Activated CD8-positive, alpha-beta memory T cell treated with anti-CD3 and anti-CD28 coated beads, Interleukin-2, amount 50 U/mL, for 4 hours (primary cell): ENCODE measurements at regions not wholly inside any gene's neighbourhood (a gene's known extent, or its start where the extent isn't known, plus 50 kb on each side); places are given as distances from the start of the nearest gene placed in this dataset.
"Not testable (repeated sequence)": the region's sequence is repeated elsewhere in the genome, so short reads cannot be mapped to it uniquely, and the experiment has no call there.

Experiments
- DNase-seq: peaks from one replicate; pipeline ENCODE4 v3.0.0-alpha.2; 2020

GRCh38 chr3:140752499-140752898, 74.6 kb downstream of the TRIM42 start:
- DNase-seq, result no peak

DNA sequence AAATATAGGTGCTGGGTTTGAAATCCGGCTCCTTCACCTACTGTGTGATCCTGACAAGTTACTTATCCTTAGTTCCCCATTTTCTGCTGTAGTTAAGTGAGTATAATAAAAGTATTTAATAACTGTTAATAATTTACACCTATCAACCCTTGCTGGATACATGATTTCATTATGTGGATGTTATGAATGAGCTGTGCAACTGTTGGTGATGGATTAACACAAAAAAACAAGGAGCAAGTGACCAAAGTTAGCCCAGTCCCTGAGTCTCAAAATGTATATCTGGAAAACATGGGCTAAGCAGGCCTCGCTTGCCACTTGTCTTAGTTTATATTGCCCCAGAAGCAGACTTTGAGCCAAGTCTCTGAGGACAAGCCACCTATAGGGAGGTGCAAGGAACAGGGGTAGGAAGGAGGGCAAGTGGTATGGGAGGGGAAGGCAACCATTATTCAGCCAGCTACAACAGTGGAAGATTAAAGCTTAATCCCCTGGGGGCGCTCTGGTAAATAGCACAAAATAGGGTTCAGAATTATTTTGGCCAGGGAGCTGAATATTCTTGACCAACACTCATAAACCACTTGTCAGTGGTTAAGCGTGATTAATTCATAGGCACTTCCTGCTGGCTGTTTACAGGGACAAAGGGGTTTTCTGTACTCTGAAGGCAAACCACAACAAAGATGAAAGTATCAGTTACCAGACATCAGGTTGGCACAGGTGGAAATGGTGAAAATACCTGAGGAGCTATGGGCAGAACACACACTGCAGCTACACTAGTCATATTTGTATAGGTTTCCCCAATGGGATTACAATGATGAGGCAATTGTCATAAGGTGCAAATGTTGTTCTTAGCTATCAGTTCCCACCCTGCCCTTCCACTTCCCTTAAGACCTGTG, 76.2 kb downstream of the TRIM42 start:
- DNase-seq, result no peak

DNA sequence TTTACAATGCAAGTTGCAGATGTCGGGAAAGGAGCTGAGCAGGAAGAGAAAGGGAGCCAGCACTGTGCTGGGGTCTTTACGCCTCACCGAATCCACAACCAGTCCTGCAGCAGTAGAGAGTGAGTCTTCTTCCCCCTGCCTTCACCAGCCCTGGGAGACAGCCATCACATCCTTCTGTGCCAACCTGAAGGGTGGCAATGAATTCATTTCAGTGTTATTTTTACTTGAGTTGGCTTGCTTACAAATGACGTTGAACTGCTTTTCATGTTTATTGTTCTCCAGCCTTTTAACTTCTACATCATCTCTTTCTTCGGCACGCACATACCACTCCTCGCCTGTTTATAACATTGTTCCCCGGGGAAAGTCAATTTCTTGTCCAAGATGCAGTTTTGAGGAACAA, 77.1 kb downstream of the TRIM42 start:
- DNase-seq, result no peak

DNA sequence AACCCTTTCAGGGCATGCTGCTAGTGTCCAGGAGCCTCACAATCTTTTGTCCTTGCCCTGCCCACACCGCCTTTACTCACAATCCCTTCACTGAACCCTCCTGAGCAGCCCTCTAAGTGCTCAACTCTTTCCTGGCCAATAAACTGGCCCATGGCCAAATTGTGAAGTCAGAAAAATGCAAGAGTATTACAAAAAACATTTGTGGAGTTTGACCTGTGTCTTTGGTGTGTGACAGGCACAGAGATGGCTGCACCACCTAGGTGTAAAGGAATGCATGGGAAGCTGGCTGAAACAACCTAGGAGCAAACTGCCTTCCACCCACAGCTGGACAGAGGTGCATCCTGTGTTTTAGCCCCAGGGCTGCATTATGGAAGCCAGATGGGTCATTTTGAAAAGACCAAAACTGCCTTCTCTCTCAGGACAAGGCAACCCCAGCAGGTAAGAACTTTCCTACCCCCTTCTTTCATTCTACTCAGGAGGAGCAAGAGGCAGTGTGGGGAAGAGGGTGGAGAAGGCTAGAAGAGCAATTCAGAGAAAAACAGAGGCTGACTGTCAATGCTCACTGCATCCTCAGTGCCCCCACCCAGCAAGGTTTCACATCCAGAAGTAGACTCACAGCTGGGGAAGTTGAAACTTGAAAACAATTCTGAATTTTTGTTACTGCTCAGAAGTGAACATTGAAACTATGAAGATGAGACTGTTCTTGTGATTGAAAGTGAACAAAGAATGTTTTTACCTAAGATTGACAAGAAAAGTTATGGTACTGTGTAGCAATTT, 78.6 kb downstream of the TRIM42 start:
- no peak for DNase-seq

GRCh38 chr3:140758791-140759444, 81.1 kb downstream of the TRIM42 start:
- DNase-seq, result no peak

GRCh38 chr3:140760324-140761075, 82.6 kb downstream of the TRIM42 start:
- DNase-seq, result no peak

GRCh38 chr3:140761076-140761639, 83.3 kb downstream of the TRIM42 start:
- DNase-seq, result no peak

GRCh38 chr3:140762746-140763145, 84.9 kb downstream of the TRIM42 start:
- no peak for DNase-seq

- no peak for DNase-seq
Observed at GRCh38 chr3:140763532-140763931, 85.7 kb downstream of the TRIM42 start.

- DNase-seq, result no peak
Observed at GRCh38 chr3:140765246-140765645, 87.4 kb downstream of the TRIM42 start.

DNA sequence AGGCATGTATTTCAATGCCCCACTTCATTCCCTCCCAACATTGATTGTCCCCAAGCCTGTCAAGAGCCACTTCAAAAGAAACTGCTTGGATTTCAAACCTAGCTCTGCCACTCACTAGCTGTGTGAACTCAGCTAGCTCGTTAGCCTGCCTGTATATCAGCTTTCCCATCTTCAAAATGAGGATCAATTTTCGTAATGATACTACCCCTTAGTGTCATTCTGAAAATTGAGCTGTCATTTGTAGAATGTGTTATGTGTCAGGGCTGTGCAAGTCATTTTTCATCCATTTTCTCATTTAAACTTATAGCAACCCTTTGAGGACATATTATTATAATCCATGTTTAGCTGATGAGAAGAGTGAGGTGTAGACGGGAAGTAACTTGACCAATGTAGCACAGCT, 88.6 kb downstream of the TRIM42 start:
- DNase-seq, result no peak

GRCh38 chr3:140767566-140767965, 89.7 kb downstream of the TRIM42 start:
- no peak for DNase-seq

DNA sequence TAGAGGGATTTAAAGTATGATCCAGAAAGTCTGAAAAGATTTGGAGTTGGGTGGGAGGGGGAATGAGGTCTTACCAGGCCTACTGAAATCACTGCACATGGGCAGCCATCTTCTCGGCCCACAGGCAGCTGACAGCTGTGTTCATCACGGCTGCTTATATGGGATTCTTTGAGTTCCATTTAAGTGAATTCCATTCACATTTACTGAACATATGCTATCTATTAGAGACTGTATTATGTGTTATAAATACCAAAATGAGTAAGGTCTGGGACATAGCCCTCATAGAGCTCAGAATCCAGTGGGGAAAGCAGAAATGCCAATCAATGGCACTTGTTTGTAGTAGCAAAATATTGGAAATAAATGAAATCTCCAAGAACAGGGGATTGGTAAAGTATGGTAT, 91.1 kb downstream of the TRIM42 start:
- DNase-seq, result no peak

- no peak for DNase-seq
Observed at GRCh38 chr3:140769951-140770350, 92.1 kb downstream of the TRIM42 start.

DNA sequence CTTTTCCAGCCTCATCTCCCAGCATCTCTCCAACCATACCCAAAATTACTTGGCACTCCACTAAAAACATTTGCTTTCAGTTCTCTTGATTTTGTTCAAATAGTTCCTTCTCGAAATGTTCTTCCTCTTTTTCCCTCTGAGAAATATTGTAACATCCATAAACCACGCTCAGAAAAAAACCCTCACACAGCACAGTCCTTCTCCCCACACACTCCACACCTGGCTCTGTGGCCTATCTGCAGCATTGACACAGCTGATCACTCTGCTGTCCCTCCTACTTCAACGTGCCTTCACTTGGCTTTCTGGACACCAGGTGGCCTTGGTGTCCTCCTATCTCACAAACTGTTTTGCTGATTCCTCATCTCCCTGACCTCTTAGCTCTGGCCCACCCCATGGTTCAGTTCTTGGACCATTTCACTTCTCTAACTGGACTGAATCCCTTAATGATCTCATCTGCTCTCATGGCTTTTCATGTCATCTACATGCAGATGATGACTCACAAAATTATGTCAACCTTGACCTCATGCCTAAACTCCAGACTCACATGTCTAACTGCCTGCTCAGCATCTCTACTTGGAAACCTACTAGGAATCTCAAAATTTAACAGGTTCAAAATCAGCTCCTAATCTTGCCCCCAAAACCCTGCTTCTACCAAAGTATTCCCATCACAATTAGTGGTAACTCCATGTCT, 93.3 kb downstream of the TRIM42 start:
- no peak for DNase-seq

DNA sequence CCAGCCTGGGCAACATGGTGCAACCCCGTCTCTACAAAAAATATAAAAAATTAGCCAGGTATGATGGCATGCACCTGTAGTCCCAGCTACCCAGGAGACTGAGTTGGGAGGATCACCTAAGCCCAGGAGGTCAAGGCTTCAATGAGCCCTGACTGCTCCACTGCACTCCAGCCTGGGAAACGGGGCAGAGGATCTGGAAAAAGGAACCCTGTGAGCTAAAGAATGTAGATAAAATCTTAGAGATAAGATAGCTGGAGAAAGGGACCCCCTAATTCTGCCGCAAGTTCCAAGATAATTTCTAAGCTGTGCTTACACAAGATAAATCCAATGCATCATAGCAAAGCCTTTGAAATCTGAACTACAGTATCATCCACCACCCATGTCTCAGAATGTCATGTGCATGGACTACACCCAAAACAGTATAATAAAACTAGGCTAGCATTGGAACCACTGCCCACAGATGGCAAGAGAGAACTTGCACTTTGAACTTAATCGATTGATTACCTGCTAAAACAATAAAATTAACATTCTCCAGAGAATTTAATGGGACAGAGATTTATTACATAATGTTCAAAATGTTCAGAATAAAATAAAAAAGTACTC, 99.9 kb downstream of the TRIM42 start:
- no peak for DNase-seq

DNA sequence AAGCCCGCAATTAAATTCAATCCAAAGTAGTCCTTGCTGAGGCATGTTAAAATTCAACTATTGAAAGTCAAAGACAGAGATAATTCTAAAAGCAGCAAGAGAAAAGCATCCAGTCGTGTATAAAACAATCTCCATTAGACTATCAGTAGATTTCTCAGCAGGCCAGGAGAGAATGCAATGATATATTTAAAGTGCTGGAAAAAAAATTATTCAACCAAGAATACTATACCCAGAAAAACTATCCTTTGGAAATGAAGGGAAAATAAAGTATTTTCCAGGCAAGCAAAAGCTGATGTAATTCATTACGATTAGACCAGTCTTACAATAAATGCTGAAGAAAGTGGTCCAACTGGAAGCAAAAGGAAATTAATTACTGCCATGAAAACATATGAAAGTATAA, 113.5 kb downstream of the TRIM42 start:
- no peak for DNase-seq

GRCh38 chr3:140794507-140794906, 116.6 kb downstream of the TRIM42 start:
- no peak for DNase-seq

- DNase-seq, result not testable (repeated sequence)
Observed at GRCh38 chr3:140802898-140803297, 125.0 kb downstream of the TRIM42 start.

- DNase-seq, result no peak
Observed at GRCh38 chr3:140809316-140809715, 131.5 kb downstream of the TRIM42 start.
